Smooth muscle cell (in vitro differentiated cells): ENCODE measurements at regions not wholly inside any gene's neighbourhood (a gene's known extent, or its start where the extent isn't known, plus 50 kb on each side); places are given as distances from the start of the nearest gene placed in this dataset.

Experiments
- DNase-seq: peaks from one replicate; lab custom pipeline; 2025; ENCODE audit not compliant: unreplicated experiment; lab: John Stamatoyannopoulos, UW
- H2AFZ ChIP-seq: fragments of 200-600 bp; sonication (generic); 2 replicates; pipeline ENCODE4 v1.6.0; 2016; ENCODE audit warnings: antibody characterized with exemption, low read depth, mild to moderate bottlenecking
- H3F3A ChIP-seq: fragments of 200-600 bp; sonication (generic); 2 replicates; pipeline ENCODE4 v1.6.0; 2017; ENCODE audit warnings: antibody characterized with exemption, low read depth
- H3K27ac ChIP-seq: fragments of 200-600 bp; sonication (generic); 2 replicates; pipeline ENCODE4 v1.5.1; 2016; ENCODE audit warnings: low read depth, mild to moderate bottlenecking
- H3K27me3 ChIP-seq: fragments of 200-600 bp; sonication (generic); 2 replicates; pipeline ENCODE4 v1.6.1; 2016; ENCODE audit warnings: low read depth, mild to moderate bottlenecking
- H3K36me3 ChIP-seq: fragments of 200-600 bp; sonication (generic); 2 replicates; pipeline ENCODE4 v1.5.1; 2016; ENCODE audit warnings: low read depth
- H3K4me1 ChIP-seq: fragments of 200-600 bp; sonication (generic); 2 replicates; pipeline ENCODE4 v1.5.1; 2016; ENCODE audit warnings: low read depth
- H3K4me2 ChIP-seq: fragments of 200-600 bp; sonication (generic); 2 replicates; pipeline ENCODE4 v1.6.0; 2016; ENCODE audit warnings: mild to moderate bottlenecking
- H3K4me3 ChIP-seq: fragments of 200-600 bp; sonication (generic); 2 replicates; pipeline ENCODE4 v1.5.1; 2016; ENCODE audit warnings: mild to moderate bottlenecking
- H3K79me2 ChIP-seq: fragments of 200-600 bp; sonication (generic); 2 replicates; pipeline ENCODE4 v1.6.0; 2016; ENCODE audit warnings: low read depth, mild to moderate bottlenecking
- H3K9ac ChIP-seq: fragments of 200-600 bp; sonication (generic); 2 replicates; pipeline ENCODE4 v1.6.0; 2016; ENCODE audit warnings: low read depth
- H3K9me3 ChIP-seq: fragments of 200-600 bp; sonication (generic); replicated peaks from 2 replicates; pipeline ENCODE4 v1.5.1; 2016; ENCODE audit warnings: low read depth
- H4K20me1 ChIP-seq: fragments of 200-600 bp; sonication (generic); 2 replicates; pipeline ENCODE4 v1.6.0; 2016; ENCODE audit warnings: low read depth
- WGBS: methylation state at CpG from one replicate; pipeline ENCODE4 v1.1.7; 2016; ENCODE audit warnings: low lambda C conversion rate; 5-methylcytosine and 5-hydroxymethylcytosine counted together
- TF ChIP-seq, protein P1 (sequence below): fragments of 200-600 bp; sonication (generic); IDR thresholded peaks from 2 replicates; pipeline ENCODE4 v1.5.1; 2017; ENCODE audit warnings: borderline replicate concordance, mild to moderate bottlenecking, antibody characterized with exemption; ENCODE audit not compliant: insufficient read depth, poor library complexity, severe bottlenecking

DNA sequence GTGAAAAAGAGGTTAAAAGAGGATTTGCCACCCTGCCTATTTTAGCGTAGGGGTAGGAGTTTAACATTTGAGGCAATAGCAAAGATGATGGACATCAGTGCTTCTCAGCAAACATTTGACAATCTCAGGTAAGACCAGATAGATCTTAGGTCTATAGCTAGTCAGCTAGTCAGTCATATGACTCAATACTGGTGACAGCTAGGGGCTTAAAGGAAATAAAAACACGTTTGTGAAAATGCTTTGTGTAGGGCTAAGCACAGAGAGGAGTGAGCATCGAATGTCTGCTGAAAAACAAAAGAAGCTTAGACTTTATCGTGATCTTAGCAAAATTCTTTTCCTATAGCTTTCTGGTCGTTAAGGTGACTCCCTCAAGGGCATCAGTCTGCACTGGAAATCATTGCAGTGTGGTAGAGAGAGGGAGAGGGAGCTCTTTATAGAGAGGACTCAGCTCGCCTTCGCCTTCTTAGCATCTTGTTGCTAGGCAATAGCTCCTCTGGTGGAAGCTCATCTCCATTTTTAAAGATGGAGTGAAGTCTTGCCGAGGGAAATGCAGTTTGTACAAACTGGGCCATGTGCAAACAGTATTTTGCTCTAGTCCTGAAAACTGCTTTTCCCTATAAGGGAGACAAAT is 62.8 kb upstream of the SLC38A11 start:
- Histone ChIP-seq H2AFZ (no peak overlapping the region), H3K9ac (no peak overlapping the region), H3K4me3 (no peak overlapping the region), H3K79me2 (no peaks in the 10 kb centered on the region), H3K4me1 (no peaks in the 10 kb centered on the region), H3K4me2 (no peak overlapping the region), H3F3A (no peaks in the 10 kb centered on the region), H4K20me1 (no peaks in the 10 kb centered on the region), H3K27me3 (no peaks in the 10 kb centered on the region), H3K27ac (no peak overlapping the region), H3K9me3 (no peaks in the 10 kb centered on the region), H3K36me3 (no peaks in the 10 kb centered on the region)
- no peak for DNase-seq
- whole genome bisulfite sequencing, result 34% methylated on average over 8 of the region's 8 CpGs
- TF ChIP-seq, protein P1, sequence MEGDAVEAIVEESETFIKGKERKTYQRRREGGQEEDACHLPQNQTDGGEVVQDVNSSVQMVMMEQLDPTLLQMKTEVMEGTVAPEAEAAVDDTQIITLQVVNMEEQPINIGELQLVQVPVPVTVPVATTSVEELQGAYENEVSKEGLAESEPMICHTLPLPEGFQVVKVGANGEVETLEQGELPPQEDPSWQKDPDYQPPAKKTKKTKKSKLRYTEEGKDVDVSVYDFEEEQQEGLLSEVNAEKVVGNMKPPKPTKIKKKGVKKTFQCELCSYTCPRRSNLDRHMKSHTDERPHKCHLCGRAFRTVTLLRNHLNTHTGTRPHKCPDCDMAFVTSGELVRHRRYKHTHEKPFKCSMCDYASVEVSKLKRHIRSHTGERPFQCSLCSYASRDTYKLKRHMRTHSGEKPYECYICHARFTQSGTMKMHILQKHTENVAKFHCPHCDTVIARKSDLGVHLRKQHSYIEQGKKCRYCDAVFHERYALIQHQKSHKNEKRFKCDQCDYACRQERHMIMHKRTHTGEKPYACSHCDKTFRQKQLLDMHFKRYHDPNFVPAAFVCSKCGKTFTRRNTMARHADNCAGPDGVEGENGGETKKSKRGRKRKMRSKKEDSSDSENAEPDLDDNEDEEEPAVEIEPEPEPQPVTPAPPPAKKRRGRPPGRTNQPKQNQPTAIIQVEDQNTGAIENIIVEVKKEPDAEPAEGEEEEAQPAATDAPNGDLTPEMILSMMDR, result no peak

GRCh38 chr2:165016772-165017411 is 61.6 kb upstream of the SLC38A11 start:
- H3K36me3 ChIP-seq, result no peaks in the 10 kb centered on the region
- no peaks in the 10 kb centered on the region for H3K9me3 ChIP-seq
- H3K27ac ChIP-seq, result no peak overlapping the region
- TF ChIP-seq, protein P1, result peak; percentile 56
- DNase-seq, result no peak
- no peaks in the 10 kb centered on the region for H3K27me3 ChIP-seq
- no peaks in the 10 kb centered on the region for H3K79me2 ChIP-seq
- no peak overlapping the region for H3K9ac ChIP-seq
- no peak overlapping the region for H2AFZ ChIP-seq
- no peak overlapping the region for H3K4me3 ChIP-seq
- H4K20me1 ChIP-seq, result no peaks in the 10 kb centered on the region
- H3K4me1 ChIP-seq, result no peaks in the 10 kb centered on the region
- H3F3A ChIP-seq, result no peaks in the 10 kb centered on the region
- 34% methylated on average over 15 of the region's 15 CpGs for WGBS
- peak overlapping the region; percentile 50 for H3K4me2 ChIP-seq

GRCh38 chr2:165015052-165015642 is 59.8 kb upstream of the SLC38A11 start:
- H3K4me3 ChIP-seq, result no peak overlapping the region
- H3K79me2 ChIP-seq, result no peaks in the 10 kb centered on the region
- no peaks in the 10 kb centered on the region for H3K36me3 ChIP-seq
- H3K9me3 ChIP-seq, result no peaks in the 10 kb centered on the region
- H4K20me1 ChIP-seq, result no peaks in the 10 kb centered on the region
- TF ChIP-seq, protein P1, result peak; percentile 92
- no peak overlapping the region for H2AFZ ChIP-seq
- H3F3A ChIP-seq, result no peaks in the 10 kb centered on the region
- no peaks in the 10 kb centered on the region for H3K4me1 ChIP-seq
- no peak overlapping the region for H3K27ac ChIP-seq
- H3K27me3 ChIP-seq, result no peaks in the 10 kb centered on the region
- no peak overlapping the region for H3K4me2 ChIP-seq
- no peak overlapping the region for H3K9ac ChIP-seq
- 20% methylated on average over 4 of the region's 4 CpGs for WGBS
- peak; percentile 9 for DNase-seq
